GM19035 (cell line): ENCODE measurements at regions not wholly inside any gene's neighbourhood (a gene's known extent, or its start where the extent isn't known, plus 50 kb on each side); places are given as distances from the start of the nearest gene placed in this dataset.
"Not testable (repeated sequence)": the region's sequence is repeated elsewhere in the genome, so short reads cannot be mapped to it uniquely, and the experiment has no call there.

Source experiments
- ATAC-seq: cut with Tn5 transposase; IDR thresholded peaks from one replicate; pipeline ENCODE4 v1.9.1; 2021; ENCODE audit not compliant: unreplicated experiment

GRCh38 chr1:232422098-232422497 is 207.8 kb downstream of the SIPA1L2 start:
- no peak for ATAC-seq

GRCh38 chr1:232421143-232421796 is 208.7 kb downstream of the SIPA1L2 start:
- ATAC-seq: no peak

- ATAC-seq: no peak
Measured at GRCh38 chr1:232417636-232418248, 212.2 kb downstream of the SIPA1L2 start.

GRCh38 chr1:232416026-232416568 is 213.8 kb downstream of the SIPA1L2 start:
- no peak for ATAC-seq

GRCh38 chr1:232415481-232415880 is 214.5 kb downstream of the SIPA1L2 start:
- ATAC-seq: not testable (repeated sequence)

GRCh38 chr1:232414100-232414499 is 215.8 kb downstream of the SIPA1L2 start:
- ATAC-seq: no peak

GRCh38 chr1:232413674-232414073 is 216.3 kb downstream of the SIPA1L2 start:
- ATAC-seq: no peak

- ATAC-seq: no peak
Measured at GRCh38 chr1:232409584-232409983, 220.3 kb downstream of the SIPA1L2 start.

GRCh38 chr1:232407120-232407519 is 222.8 kb downstream of the SIPA1L2 start:
- no peak for ATAC-seq

- ATAC-seq: no peak
Measured at GRCh38 chr1:232405781-232406180, 224.2 kb downstream of the SIPA1L2 start.

GRCh38 chr1:232404981-232405731 is 224.8 kb downstream of the SIPA1L2 start:
- ATAC-seq: no peak

GRCh38 chr1:232404227-232404626 is 225.7 kb downstream of the SIPA1L2 start:
- ATAC-seq: no peak

GRCh38 chr1:232403017-232403714 is 226.8 kb downstream of the SIPA1L2 start:
- ATAC-seq: no peak

- no peak for ATAC-seq
Measured at GRCh38 chr1:232398823-232399222, 231.1 kb downstream of the SIPA1L2 start.

- ATAC-seq: no peak
Measured at GRCh38 chr1:232393444-232394146, 236.3 kb downstream of the SIPA1L2 start.

- ATAC-seq: no peak
Measured at GRCh38 chr1:232393010-232393409, 236.9 kb downstream of the SIPA1L2 start.

- no peak for ATAC-seq
Measured at GRCh38 chr1:232390590-232390989, 239.3 kb downstream of the SIPA1L2 start.

- ATAC-seq: no peak
Measured at GRCh38 chr1:232389744-232390143, 240.2 kb downstream of the SIPA1L2 start.

GRCh38 chr1:232388363-232388762 is 241.6 kb downstream of the SIPA1L2 start:
- no peak for ATAC-seq

- no peak for ATAC-seq
Measured at GRCh38 chr1:232386721-232387510, 243.0 kb downstream of the SIPA1L2 start.
